ENCODE measurements at regions not wholly inside any gene's neighbourhood (a gene's known extent, or its start where the extent isn't known, plus 50 kb on each side); places are given as distances from the start of the nearest gene placed in this dataset.
"Not testable (repeated sequence)": the region's sequence is repeated elsewhere in the genome, so short reads cannot be mapped to it uniquely, and the experiment has no call there.

DNA sequence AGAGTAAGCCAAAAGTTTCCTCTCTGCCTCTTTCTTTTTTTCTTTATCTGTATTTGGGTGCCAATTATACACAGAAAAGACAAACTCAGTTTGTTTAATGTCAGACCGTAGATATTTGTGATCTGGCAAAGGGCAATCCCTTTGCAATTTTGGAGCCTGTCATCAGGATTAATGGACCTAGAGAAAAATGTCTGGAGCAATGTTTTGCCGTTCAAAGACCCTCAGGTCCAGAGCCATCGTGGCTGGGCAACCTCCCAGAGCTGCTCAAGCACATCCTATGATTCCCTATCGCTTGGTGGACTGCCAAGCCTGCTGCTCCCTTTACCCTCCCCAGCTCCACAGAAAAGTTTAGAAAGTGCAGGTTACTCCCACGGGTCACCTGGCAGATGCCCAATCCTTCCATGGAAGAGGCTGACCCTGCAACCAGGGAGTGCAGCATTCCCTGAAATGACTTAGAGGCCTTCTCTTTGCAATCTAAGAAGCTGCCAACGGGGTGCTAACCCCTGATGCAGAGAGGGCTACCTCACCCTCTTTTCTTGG lies 112.5 kb upstream of the NGF start:
- TF ChIP-seq, protein P1, sequence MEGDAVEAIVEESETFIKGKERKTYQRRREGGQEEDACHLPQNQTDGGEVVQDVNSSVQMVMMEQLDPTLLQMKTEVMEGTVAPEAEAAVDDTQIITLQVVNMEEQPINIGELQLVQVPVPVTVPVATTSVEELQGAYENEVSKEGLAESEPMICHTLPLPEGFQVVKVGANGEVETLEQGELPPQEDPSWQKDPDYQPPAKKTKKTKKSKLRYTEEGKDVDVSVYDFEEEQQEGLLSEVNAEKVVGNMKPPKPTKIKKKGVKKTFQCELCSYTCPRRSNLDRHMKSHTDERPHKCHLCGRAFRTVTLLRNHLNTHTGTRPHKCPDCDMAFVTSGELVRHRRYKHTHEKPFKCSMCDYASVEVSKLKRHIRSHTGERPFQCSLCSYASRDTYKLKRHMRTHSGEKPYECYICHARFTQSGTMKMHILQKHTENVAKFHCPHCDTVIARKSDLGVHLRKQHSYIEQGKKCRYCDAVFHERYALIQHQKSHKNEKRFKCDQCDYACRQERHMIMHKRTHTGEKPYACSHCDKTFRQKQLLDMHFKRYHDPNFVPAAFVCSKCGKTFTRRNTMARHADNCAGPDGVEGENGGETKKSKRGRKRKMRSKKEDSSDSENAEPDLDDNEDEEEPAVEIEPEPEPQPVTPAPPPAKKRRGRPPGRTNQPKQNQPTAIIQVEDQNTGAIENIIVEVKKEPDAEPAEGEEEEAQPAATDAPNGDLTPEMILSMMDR (conservative IDR thresholded peaks at IDR 0.05; ENCODE audit: low read depth): no peak
- no peak overlapping the region for H3K27ac ChIP-seq
- no peak for DNase-seq (ENCODE audit: low spot score)
- CTCF ChIA-PET: interaction anchor here (0.6 kb wide), 1 partner anchor 16 kb away, joined by 7 read pairs; no protein-coding TSS in a partner anchor
- POLR2A ChIA-PET (ENCODE audit: low non-redundant PET): no interaction called here

DNA sequence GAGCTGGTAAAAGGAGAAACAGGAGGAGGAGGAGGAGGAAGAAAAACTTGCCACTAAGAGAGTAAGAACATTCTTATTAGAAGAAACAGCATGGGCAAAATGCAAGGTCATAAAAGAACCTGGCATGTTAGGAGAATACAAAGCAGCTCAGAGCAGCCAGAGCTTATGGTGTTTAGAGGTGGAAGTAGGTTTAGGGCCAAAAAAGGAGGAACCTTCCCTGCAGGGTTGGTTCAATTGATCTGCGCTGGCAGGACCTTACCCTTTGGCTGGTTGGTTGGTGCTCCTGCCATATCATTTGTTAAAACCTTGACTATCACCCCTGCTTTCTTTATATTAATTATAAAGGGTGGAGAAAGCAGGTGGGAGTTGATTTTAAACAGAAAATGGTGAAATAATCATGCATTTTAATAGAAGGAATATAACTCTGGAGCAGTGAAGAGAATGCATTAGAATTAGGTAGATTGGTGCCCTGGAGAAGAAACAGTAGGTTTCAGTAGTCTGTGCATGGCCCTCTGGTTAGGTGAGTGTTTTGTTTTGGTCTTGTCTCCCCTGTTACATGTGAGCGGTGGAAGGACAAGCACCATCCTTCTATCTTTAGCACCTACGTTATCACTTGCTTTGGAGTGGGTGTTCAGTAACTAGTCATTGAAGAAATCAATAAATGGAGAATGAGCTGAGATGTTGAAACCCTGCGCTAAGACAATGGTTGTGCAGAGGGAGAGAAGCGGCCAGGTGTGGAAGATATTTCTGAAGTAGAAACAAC lies 110.4 kb upstream of the NGF start:
- no peak overlapping the region for H3K27ac ChIP-seq
- CTCF ChIA-PET: interaction anchor here (0.6 to 1.0 kb wide), 2 partner anchors 147 to 396 kb away, joined by 3 read pairs; no protein-coding TSS in a partner anchor
- TF ChIP-seq, protein P1 (conservative IDR thresholded peaks at IDR 0.05; ENCODE audit: low read depth): no peak

DNA sequence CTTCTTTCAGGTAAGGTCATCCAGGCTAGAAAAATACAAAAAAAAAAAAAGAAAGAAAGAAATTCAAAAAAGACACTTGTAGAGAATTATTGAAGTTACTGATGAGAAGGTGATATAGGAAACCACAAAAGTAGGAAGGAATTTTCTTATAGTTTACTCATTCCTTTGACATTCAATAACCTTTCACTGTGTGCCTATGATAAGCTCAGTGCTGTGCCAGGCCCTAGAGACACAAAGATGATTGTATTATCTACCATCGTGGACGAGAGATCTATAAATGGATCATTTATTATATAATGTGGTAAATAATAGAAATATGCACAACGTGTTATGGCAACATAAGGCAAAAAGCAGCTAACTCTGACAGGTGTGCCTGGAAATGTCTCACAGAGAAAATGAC lies 109.6 kb upstream of the NGF start:
- POLR2A ChIA-PET (ENCODE audit: low non-redundant PET): no interaction called here
- H3K27ac ChIP-seq: no peak overlapping the region
- CTCF ChIA-PET: interaction anchor here (0.6 to 1.0 kb wide), 4 partner anchors 132 to 1127 kb away, joined by 3 to 5 read pairs (median 4); no protein-coding TSS in a partner anchor
- TF ChIP-seq, protein P1 (conservative IDR thresholded peaks at IDR 0.05; ENCODE audit: low read depth): no peak
- DNase-seq (ENCODE audit: low spot score): no peak

More for the DNA sequence above, 110.4 kb upstream of the NGF start:
- DNase-seq (ENCODE audit: low spot score): no peak
- POLR2A ChIA-PET (ENCODE audit: low non-redundant PET): no interaction called here

DNA sequence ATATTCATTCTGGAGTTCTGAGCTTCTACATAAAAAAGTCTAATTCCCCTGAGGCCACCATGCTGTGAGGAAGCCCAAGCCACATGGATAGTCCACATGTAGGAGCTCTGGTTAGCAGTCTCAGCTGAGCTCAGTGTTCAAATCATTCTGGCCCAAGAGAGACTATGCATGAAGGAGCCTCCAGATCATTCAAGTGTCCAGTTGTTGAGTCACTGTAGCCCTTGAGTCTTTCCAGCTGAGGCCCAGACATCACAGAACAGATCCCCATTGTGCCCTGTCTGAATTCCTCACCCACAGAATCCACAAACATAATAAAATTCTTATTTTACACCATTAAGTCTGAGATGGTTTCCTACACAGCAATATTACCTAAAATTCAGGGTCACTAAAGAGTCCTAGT lies 107.0 kb upstream of the NGF start:
- TF ChIP-seq, protein P1 (conservative IDR thresholded peaks at IDR 0.05; ENCODE audit: low read depth): no peak
- no peak overlapping the region for H3K27ac ChIP-seq
- ChIA-PET CTCF (no interaction called here), POLR2A (ENCODE audit: low non-redundant PET) (no interaction called here)
- DNase-seq (ENCODE audit: low spot score): no peak

DNA sequence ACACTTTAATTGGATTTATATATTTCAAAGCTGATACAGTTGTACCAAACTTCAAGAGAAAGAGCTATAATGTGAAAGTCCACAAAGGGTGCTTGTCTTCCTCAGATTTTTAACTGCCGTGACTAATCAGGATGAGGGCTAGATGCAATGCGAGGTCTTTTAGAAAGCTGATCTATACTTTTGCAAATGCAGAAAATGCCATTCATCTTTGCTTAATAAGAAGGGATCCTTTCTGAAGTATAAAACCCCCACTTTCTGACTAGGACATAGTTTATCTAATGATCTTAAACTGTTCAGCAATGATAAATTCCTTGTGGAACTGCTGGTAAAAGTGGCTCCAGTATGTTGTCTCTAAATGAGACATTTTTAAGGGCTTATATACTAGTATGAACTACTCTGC lies 102.7 kb upstream of the NGF start:
- TF ChIP-seq, protein P1 (conservative IDR thresholded peaks at IDR 0.05; ENCODE audit: low read depth): no peak
- CTCF ChIA-PET: no interaction called here
- H3K27ac ChIP-seq: no peak overlapping the region

DNA sequence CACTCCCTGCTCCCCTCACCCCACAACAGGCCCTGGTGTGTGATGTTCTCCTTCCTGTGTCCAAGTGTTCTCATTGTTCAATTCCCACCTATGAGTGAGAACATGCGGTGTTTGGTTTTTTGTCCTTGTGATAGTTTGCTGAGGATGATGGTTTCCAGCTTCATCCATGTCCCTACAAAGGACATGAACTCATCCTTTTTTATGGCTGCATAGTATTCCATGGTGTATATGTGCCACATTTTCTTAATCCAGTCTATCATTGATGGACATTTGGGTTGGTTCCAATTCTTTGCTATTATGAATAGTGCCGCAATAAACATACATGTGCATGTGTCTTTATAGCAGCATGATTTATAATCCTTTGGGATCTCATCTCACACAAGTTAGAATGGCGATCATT lies 101.5 kb upstream of the NGF start:
- CTCF ChIA-PET; POLR2A ChIA-PET (ENCODE audit: low non-redundant PET); DNase-seq (ENCODE audit: low spot score); H3K27ac ChIP-seq: not testable (repeated sequence)

More for the DNA sequence above, 102.7 kb upstream of the NGF start:
- no peak for DNase-seq (ENCODE audit: low spot score)
- POLR2A ChIA-PET (ENCODE audit: low non-redundant PET): no interaction called here

DNA sequence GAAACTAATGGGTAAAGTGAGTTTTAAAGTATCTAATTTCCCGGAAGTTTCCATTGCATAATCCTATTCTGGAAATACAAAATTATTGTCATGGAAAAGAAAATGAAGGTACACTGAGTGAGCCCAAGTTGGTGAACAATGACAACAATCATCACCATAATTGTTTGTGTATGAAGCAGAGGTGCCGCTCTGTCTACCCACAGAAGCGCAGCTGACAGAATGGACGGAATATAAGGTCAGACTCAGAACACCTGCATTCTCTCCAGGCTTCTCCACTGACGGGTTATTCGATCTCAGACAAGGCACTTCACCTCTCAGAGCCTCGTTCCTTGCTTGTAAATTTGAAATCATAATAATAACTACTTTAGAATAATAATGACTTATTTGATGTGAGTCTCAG lies 99.1 kb upstream of the NGF start:
- ChIA-PET POLR2A (ENCODE audit: low non-redundant PET) (no interaction called here), CTCF (interaction anchor here (0.7 kb wide), 2 partner anchors 22 to 91 kb away, joined by 3 to 6 read pairs; no protein-coding TSS in a partner anchor)
- TF ChIP-seq, protein P1 (conservative IDR thresholded peaks at IDR 0.05; ENCODE audit: low read depth): no peak
- H3K27ac ChIP-seq: no peak overlapping the region
- no peak for DNase-seq (ENCODE audit: low spot score)

All from RWPE1 (cell line).